Mucosa of descending colon (tissue), 3 donors: ENCODE measurements at regions not wholly inside any gene's neighbourhood (a gene's known extent, or its start where the extent isn't known, plus 50 kb on each side); places are given as distances from the start of the nearest gene placed in this dataset.
A peak's percentile ranks its signal among the peaks of the same experiment; 100 is the strongest.
"Not testable (repeated sequence)": the region's sequence is repeated elsewhere in the genome, so short reads cannot be mapped to it uniquely, and the experiment has no call there.

Experiments used
- ATAC-seq: fragments of 200-7000 bp; cut with Tn5 transposase; one replicate; pipeline ENCODE4 v1.9.1; 2020; ENCODE audit warnings: mild to moderate bottlenecking, moderate library complexity
- DNase-seq, 3 donors: peaks; one replicate each; pipeline ENCODE4 v3.0.0-alpha.2; 2020
- H3K36me3 ChIP-seq: fragments of 200-600 bp; one replicate; pipeline ENCODE4 v1.8.0; 2021; ENCODE audit warnings: low read depth, mild to moderate bottlenecking
- H3K4me1 ChIP-seq: fragments of 200-600 bp; one replicate; pipeline ENCODE4 v1.8.0; 2021; ENCODE audit warnings: low read depth, mild to moderate bottlenecking
- H3K4me3 ChIP-seq: fragments of 200-600 bp; one replicate; pipeline ENCODE4 v1.8.0; 2021; ENCODE audit warnings: mild to moderate bottlenecking
- H3K9me3 ChIP-seq: fragments of 200-600 bp; one replicate; pipeline ENCODE4 v1.8.0; 2021; ENCODE audit warnings: mild to moderate bottlenecking
- CTCF ChIP-seq: fragments of 200-600 bp; IDR thresholded peaks from one replicate; pipeline ENCODE4 v1.8.0; 2022; ENCODE audit warnings: antibody characterized with exemption, mild to moderate bottlenecking
- intact Hi-C, 2 donors: fragments of 100-400 bp; cut with DNase I in 1 of 2; cut with micrococcal nuclease in 1 of 2; formaldehyde crosslinking; loops; one replicate each; pipeline versions ENCODE4 v1.11.0 to v1.11.1; 2022; cut with DNase I, micrococcal nuclease
- donor health status: DM: no; HTN: no; CAD: no; lungs with moderate emphysema.
- donor health status: DM: no; HTN: no; CAD: no.
- donor health status: DM: no; HTN: yes; CAD: no.

DNA sequence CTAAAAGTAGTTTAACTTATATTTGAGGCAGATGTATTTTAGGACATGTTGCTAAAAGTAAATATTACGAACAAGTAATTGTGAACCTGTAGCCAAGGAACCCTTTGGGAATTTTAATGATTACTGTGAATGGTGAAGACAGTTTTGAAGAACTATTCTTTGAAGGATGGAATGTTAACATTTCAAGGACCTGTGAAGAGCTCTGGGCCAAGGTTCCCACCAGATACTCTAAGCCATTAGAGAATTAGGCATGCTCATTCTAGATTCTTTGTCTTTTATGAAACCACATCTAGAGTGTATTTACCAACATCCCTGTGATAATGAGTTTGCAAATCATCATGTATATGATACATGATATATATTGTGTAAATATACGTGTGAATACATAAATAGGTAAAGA is 99.8 kb downstream of the SEPTIN7 start:
- intact Hi-C loops, result loop anchor here in 1 of 2 donors (10.0 kb wide), 1 partner anchor 96 kb away; the partner anchor contains the start of gene SEPTIN7
- Histone ChIP-seq H3K4me1 (no peaks in the 10 kb centered on the region), H3K4me3 (no peak overlapping the region), H3K9me3 (no peaks in the 10 kb centered on the region), H3K36me3 (peaks cover 6% of the 10 kb centered on the region)
- no peak for TF ChIP-seq CTCF
- ATAC-seq (no peak), DNase-seq (no peak)

DNA sequence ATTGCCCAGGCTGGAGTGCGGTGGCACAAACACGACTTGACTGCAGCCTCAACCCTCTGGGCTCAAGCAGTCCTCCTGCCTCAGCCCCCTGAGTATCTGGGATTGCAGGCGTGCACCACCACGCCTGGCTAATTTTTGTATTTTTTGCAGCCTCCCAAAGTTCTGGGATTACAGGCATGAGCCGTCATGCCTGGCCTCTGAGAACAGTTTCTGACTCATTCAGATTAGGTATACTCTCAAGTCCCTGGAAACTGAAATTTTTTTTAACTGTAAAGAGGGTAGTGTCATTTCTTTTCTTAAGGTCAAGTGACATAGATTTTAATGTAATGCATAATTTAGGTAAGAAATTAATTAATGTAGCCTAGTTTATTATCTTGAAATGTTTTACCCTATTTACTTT is 104.7 kb downstream of the SEPTIN7 start:
- no peak for DNase-seq
- Histone ChIP-seq H3K9me3 (no peaks in the 10 kb centered on the region), H3K4me1 (no peaks in the 10 kb centered on the region), H3K4me3 (no peak overlapping the region), H3K36me3 (peaks cover 6% of the 10 kb centered on the region)
- TF ChIP-seq CTCF, result no peak
- ATAC-seq, result no peak
- intact Hi-C loops, result loop anchor here (5.0 to 10.0 kb wide), 3 partner anchors 101 to 198 kb away; partner anchors contain the start of gene SEPTIN7 (in 1 of the 2)

GRCh38 chr7:35906191-35906908 is 105.5 kb downstream of the SEPTIN7 start:
- Histone ChIP-seq H3K36me3 (peaks cover 6% of the 10 kb centered on the region), H3K9me3 (no peaks in the 10 kb centered on the region), H3K4me3 (no peak overlapping the region), H3K4me1 (no peaks in the 10 kb centered on the region)
- TF ChIP-seq CTCF, result peak; percentile 81
- DNase-seq (peak in 1 of 3 donors; percentile 82), ATAC-seq (peak; percentile 90)
- intact Hi-C loops, result loop anchor here (5.0 to 10.0 kb wide), 3 partner anchors 102 to 199 kb away; partner anchors contain the start of gene SEPTIN7 (in 1 of the 2)

- Histone ChIP-seq H3K4me3 (no peak overlapping the region), H3K36me3 (no peaks in the 10 kb centered on the region), H3K9me3 (no peaks in the 10 kb centered on the region), H3K4me1 (no peaks in the 10 kb centered on the region)
- intact Hi-C loops, result loop anchor here (5.0 to 10.0 kb wide), 3 partner anchors 104 to 201 kb away; partner anchors contain the start of gene SEPTIN7 (in 1 of the 2)
- DNase-seq (no peak), ATAC-seq (no peak)
- no peak for TF ChIP-seq CTCF
Measured at GRCh38 chr7:35908331-35909216, 107.7 kb downstream of the SEPTIN7 start.

DNA sequence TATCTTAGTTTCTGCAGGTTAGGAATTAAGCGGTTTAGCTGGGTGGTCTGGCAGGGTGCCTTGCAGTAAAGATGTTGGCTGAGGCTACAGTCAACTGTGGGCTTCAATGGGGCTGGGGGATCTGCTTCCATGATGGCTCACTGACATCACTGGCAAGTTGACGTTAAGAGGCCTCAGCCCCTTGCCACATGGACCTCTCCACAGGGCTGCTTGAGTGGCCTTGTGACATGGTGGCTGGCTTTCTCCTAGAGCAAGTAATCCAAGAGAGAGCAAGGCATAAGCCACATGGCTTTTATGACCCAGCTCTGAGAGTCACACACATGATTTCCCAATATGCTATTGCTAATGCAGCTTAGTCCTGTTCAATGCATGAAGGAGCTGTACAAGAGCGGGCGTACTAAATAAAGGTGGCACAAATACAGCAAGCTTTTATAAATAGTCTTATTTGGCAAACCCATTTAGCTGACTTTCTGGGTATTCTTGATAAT is 109.1 kb downstream of the SEPTIN7 start:
- ATAC-seq (no peak), DNase-seq (no peak)
- H3K4me3 ChIP-seq, result no peak overlapping the region
- no peaks in the 10 kb centered on the region for H3K9me3 ChIP-seq
- intact Hi-C loops, result loop anchor here (5.0 to 10.0 kb wide), 4 partner anchors 65 to 203 kb away; partner anchors contain the start of gene SEPTIN7 (in 1 of the 2)
- TF ChIP-seq CTCF, result no peak
- no peaks in the 10 kb centered on the region for H3K4me1 ChIP-seq
- H3K36me3 ChIP-seq, result no peaks in the 10 kb centered on the region

DNA sequence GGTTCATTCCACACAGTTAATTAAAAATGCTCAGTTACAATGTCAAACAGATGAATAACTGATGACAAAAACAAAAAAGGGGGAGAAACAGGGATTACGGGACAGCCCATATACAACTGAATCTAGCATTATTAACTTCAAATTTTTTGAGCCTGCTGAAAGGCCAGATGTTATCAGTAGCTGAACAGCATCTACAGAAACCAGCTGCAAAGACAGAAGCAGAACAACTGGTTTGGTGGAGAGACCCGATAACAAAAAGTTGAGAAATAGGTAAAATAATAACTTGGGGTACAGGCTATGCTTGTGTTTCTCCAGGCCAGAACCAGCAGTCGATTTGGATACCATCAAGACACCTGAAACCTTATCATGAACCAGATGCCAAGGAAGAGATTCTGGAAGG is 109.8 kb downstream of the SEPTIN7 start:
- not testable (repeated sequence) for H3K36me3 ChIP-seq, DNase-seq, H3K9me3 ChIP-seq, H3K4me1 ChIP-seq, ATAC-seq, H3K4me3 ChIP-seq
- intact Hi-C loops, result loop anchor here in 1 of 2 donors (10.0 kb wide), 1 partner anchor 64 kb away; no protein-coding TSS in a partner anchor

- ATAC-seq, DNase-seq, H3K9me3 ChIP-seq, H3K36me3 ChIP-seq, H3K4me3 ChIP-seq, H3K4me1 ChIP-seq: not testable (repeated sequence)
- intact Hi-C loops, result loop anchor here in 1 of 2 donors (10.0 kb wide), 1 partner anchor 61 kb away; no protein-coding TSS in a partner anchor
Measured at GRCh38 chr7:35913350-35913749, 112.5 kb downstream of the SEPTIN7 start.

DNA sequence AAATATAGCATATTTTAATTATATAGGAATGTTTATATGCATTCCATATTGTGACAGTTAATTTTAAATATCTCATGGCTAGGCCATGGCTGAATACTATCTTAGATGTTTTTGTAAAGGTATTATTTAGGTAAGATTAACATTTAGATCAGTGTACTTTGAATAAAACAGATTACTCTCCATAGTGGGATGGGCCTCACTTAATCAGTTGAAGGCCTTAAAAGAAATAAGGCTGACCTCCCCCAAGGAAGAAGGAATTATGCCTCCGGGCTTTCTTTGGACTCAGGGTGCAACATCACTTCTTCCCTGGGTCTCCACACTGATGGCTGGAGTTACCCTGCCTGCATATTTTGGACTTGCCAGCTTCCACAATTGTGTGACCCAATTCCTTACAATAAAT is 113.4 kb downstream of the SEPTIN7 start:
- ATAC-seq, H3K9me3 ChIP-seq, H3K4me1 ChIP-seq, H3K4me3 ChIP-seq, DNase-seq, H3K36me3 ChIP-seq: not testable (repeated sequence)
- intact Hi-C loops, result loop anchor here in 1 of 2 donors (10.0 kb wide), 1 partner anchor 61 kb away; no protein-coding TSS in a partner anchor
